ENCODE measurements at regions not wholly inside any gene's neighbourhood (a gene's known extent, or its start where the extent isn't known, plus 50 kb on each side); places are given as distances from the start of the nearest gene placed in this dataset.
"Not testable (repeated sequence)": the region's sequence is repeated elsewhere in the genome, so short reads cannot be mapped to it uniquely, and the experiment has no call there.

GRCh38 chr21:27535188-27535587, 568.3 kb upstream of the ADAMTS5 start:
- TF ChIP-seq, protein P1, sequence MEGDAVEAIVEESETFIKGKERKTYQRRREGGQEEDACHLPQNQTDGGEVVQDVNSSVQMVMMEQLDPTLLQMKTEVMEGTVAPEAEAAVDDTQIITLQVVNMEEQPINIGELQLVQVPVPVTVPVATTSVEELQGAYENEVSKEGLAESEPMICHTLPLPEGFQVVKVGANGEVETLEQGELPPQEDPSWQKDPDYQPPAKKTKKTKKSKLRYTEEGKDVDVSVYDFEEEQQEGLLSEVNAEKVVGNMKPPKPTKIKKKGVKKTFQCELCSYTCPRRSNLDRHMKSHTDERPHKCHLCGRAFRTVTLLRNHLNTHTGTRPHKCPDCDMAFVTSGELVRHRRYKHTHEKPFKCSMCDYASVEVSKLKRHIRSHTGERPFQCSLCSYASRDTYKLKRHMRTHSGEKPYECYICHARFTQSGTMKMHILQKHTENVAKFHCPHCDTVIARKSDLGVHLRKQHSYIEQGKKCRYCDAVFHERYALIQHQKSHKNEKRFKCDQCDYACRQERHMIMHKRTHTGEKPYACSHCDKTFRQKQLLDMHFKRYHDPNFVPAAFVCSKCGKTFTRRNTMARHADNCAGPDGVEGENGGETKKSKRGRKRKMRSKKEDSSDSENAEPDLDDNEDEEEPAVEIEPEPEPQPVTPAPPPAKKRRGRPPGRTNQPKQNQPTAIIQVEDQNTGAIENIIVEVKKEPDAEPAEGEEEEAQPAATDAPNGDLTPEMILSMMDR (IDR thresholded peaks at IDR 0.05; ENCODE audit: borderline replicate concordance, insufficient read depth, low read depth, low read length), result no peak
- no peak overlapping the region for H3K4me3 ChIP-seq (ENCODE audit: low read depth, low read length)

DNA sequence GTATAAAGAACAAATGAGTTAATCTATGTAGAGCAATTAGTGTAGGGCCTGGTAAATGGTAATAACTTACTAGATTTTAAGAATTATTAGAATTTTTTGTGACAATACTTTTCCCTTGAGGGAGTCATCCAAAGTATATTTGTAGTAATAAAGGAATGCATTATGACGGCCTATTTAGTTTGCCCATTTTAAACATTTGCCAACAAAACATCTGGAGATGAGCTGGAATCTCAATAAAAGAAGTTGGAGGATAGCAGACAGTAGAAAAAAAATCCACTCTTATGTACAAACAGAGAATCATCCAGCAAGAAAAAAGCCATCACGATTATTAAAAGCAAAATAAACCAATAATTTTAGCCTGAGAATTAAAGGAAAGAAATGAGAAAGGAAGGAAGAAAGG, 567.3 kb upstream of the ADAMTS5 start:
- H3K4me3 ChIP-seq (ENCODE audit: low read depth, low read length), result no peak overlapping the region
- TF ChIP-seq, protein P1 (IDR thresholded peaks at IDR 0.05; ENCODE audit: borderline replicate concordance, insufficient read depth, low read depth, low read length), result no peak

DNA sequence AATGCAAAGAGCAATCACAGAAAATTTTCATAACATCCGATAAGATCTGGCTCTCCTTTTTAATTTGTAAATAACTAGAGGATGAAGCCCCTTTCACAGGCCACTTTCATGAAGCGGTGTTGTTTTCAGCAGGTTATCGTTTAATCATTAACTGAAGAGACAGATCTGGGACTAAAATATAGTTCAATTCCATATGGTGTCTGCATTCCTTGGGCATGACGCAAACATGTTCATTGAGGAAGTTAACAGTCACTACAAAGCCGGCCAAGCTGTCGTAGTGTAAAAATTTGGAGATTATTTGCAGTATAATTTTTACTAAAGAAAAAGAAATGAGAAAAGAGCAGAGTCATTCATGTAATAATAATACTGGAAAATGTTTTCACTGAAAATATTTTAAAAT, 565.2 kb upstream of the ADAMTS5 start:
- H3K4me3 ChIP-seq (ENCODE audit: low read depth, low read length), result no peak overlapping the region
- TF ChIP-seq, protein P1 (IDR thresholded peaks at IDR 0.05; ENCODE audit: borderline replicate concordance, insufficient read depth, low read depth, low read length), result no peak

DNA sequence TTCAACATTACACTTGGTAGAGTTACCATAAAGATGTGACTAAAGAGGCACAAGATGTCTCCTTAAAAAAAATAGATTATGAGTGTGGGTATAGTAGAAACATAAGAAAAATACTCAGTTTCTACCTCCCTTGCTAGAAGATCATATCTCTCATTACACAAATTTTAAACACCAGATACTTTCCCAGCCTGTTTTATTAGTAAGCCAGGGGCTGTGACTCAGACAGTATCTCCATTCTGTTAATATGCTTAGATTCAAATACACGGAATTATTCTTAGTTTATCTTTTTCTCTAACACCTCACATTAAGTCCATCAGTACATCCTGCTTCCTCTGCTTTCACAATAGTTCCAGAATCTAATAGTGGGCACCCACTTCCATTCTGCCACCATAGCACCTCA, 561.8 kb upstream of the ADAMTS5 start:
- TF ChIP-seq, protein P1 (IDR thresholded peaks at IDR 0.05; ENCODE audit: borderline replicate concordance, insufficient read depth, low read depth, low read length), result no peak
- H3K4me3 ChIP-seq (ENCODE audit: low read depth, low read length), result no peak overlapping the region

GRCh38 chr21:27526451-27526850, 559.6 kb upstream of the ADAMTS5 start:
- no peak overlapping the region for H3K4me3 ChIP-seq (ENCODE audit: low read depth, low read length)
- TF ChIP-seq, protein P1 (IDR thresholded peaks at IDR 0.05; ENCODE audit: borderline replicate concordance, insufficient read depth, low read depth, low read length), result no peak

DNA sequence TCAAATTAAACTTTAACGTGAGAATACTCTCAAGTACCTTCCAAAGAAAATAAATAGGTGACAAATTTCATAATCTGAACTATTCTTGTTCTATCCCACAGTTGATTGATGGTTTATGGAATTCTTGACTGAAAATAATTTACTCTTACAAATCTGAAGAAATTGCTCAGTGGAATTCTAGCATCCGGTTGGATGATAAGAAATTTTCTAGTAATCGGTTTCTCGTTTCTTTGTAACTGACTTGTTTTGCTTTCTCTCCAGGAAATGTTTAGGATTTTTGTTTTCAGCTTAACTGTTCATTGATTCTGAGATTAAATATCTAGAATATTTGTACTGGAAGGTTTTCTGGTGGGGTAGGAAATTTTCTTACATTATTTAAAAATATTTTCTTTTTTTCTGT, 558.9 kb upstream of the ADAMTS5 start:
- TF ChIP-seq, protein P1 (IDR thresholded peaks at IDR 0.05; ENCODE audit: borderline replicate concordance, insufficient read depth, low read depth, low read length), result no peak
- H3K4me3 ChIP-seq (ENCODE audit: low read depth, low read length), result no peak overlapping the region

GRCh38 chr21:27519361-27519760, 552.5 kb upstream of the ADAMTS5 start:
- TF ChIP-seq, protein P1 (IDR thresholded peaks at IDR 0.05; ENCODE audit: borderline replicate concordance, insufficient read depth, low read depth, low read length), result no peak
- H3K4me3 ChIP-seq (ENCODE audit: low read depth, low read length), result no peak overlapping the region

- H3K4me3 ChIP-seq (ENCODE audit: low read depth, low read length), result not testable (repeated sequence)
Observed at GRCh38 chr21:27517177-27517576, 550.3 kb upstream of the ADAMTS5 start.
